Activated T-helper 2 cell treated with anti-CD3 and anti-CD28 coated beads, Interferon-gamma antibody, Interleukin-2, Interleukin-4, amounts not matched to agents 10 μg/mL and 5 μg/mL and 100 μg/mL, durations not matched to agents 14 hours and 24 hours and 36 hours (primary cell): ENCODE measurements at regions not wholly inside any gene's neighbourhood (a gene's known extent, or its start where the extent isn't known, plus 50 kb on each side); places are given as distances from the start of the nearest gene placed in this dataset.

Experiments
- DNase-seq: peaks from one replicate; pipeline ENCODE4 v3.0.0; 2021; ENCODE audit warnings: low spot score
- H3K27ac Mint-ChIP-seq: one replicate; pipeline ENCODE4 v1.8.0; 2021; ENCODE audit warnings: mixed read lengths
- H3K27me3 Mint-ChIP-seq: one replicate; pipeline ENCODE4 v1.8.0; 2021; ENCODE audit warnings: low read depth, mixed read lengths
- H3K36me3 Mint-ChIP-seq: one replicate; pipeline ENCODE4 v1.8.0; 2021; ENCODE audit warnings: low read depth, mixed read lengths
- H3K4me1 Mint-ChIP-seq: one replicate; pipeline ENCODE4 v1.8.0; 2021; ENCODE audit warnings: low read depth, mixed read lengths
- H3K4me3 Mint-ChIP-seq: one replicate; pipeline ENCODE4 v1.8.0; 2021; ENCODE audit warnings: low read depth, mild to moderate bottlenecking, moderate library complexity, mixed read lengths
- H3K9me3 Mint-ChIP-seq: one replicate; pipeline ENCODE4 v1.8.0; 2021; ENCODE audit warnings: mixed read lengths
- intact Hi-C: fragments of 100-400 bp; cut with micrococcal nuclease; formaldehyde crosslinking; loops from one replicate; pipeline ENCODE4 v1.15.1; 2023

DNA sequence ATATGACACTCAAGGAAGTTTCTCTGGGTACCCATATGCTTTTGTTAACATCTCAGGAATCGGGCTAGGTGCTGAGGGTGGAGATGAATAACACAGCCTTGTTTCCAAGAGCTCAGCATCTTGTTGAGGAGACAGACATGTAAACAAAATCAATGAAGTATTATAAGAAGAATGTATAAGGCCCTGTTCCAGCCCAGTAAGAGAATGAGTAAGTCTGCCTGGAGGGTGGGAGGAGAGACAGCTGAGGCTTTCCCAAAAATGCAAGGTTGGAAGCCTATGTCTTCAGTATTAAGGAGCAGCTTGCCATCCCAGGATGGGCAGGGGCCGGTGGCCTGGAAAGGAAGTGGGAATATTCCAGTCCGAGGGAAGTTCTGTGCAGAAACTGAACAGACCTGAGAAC, 615.3 kb upstream of the BTBD3 start:
- H3K4me3 Mint-ChIP-seq, result no peak overlapping the region
- H3K9me3 Mint-ChIP-seq, result peaks cover 6% of the 10 kb centered on the region
- H3K27ac Mint-ChIP-seq, result no peak overlapping the region
- intact Hi-C loops, result no loop called here
- H3K4me1 Mint-ChIP-seq, result no peaks in the 10 kb centered on the region
- no peaks in the 10 kb centered on the region for H3K27me3 Mint-ChIP-seq
- no peak for DNase-seq
- no peaks in the 10 kb centered on the region for H3K36me3 Mint-ChIP-seq

DNA sequence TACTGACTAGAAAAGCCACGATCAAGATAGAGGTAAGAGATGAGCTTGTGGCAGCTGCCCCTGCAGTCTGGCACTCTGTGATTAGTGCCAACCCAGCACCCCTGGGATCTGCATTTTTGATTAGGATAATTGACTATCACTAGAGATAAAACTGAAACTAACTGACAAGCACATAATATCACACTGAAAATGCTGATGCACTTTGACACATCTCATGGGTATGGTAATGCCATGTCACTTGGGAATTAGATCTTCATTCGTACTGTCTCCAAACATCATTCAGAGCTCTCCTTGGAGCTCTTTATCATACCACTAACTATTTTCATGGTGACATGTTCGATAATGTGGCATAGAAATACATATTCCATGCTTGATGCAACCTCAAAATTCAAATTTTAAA, 612.9 kb upstream of the BTBD3 start:
- intact Hi-C loops, result no loop called here
- H3K4me1 Mint-ChIP-seq, result no peaks in the 10 kb centered on the region
- H3K27ac Mint-ChIP-seq, result no peak overlapping the region
- H3K36me3 Mint-ChIP-seq, result no peaks in the 10 kb centered on the region
- no peak for DNase-seq
- H3K27me3 Mint-ChIP-seq, result no peaks in the 10 kb centered on the region
- peaks cover 6% of the 10 kb centered on the region for H3K9me3 Mint-ChIP-seq
- H3K4me3 Mint-ChIP-seq, result no peak overlapping the region

DNA sequence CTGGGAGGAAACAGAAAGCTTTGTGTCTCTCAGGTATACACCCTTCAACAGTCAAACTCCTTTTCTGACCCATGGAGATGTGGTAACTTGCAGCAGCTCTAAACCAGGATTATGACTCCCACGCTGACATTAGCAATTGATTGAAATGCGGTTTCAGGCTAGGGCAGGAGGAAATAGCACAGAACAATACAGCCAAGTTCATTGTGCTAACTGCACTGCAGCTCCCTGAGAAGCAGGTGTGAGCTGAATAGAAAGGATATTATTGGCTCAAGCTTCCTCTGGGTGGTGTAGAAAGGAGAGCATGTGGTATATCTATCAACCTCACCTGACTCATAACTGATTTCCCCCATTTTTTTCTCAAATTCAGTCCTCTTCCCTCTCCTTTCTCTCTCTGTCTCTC, 612.3 kb upstream of the BTBD3 start:
- H3K4me1 Mint-ChIP-seq, result no peaks in the 10 kb centered on the region
- DNase-seq, result no peak
- H3K27ac Mint-ChIP-seq, result no peak overlapping the region
- intact Hi-C loops, result no loop called here
- H3K4me3 Mint-ChIP-seq, result no peak overlapping the region
- no peaks in the 10 kb centered on the region for H3K27me3 Mint-ChIP-seq
- no peaks in the 10 kb centered on the region for H3K36me3 Mint-ChIP-seq
- peaks cover 6% of the 10 kb centered on the region for H3K9me3 Mint-ChIP-seq

DNA sequence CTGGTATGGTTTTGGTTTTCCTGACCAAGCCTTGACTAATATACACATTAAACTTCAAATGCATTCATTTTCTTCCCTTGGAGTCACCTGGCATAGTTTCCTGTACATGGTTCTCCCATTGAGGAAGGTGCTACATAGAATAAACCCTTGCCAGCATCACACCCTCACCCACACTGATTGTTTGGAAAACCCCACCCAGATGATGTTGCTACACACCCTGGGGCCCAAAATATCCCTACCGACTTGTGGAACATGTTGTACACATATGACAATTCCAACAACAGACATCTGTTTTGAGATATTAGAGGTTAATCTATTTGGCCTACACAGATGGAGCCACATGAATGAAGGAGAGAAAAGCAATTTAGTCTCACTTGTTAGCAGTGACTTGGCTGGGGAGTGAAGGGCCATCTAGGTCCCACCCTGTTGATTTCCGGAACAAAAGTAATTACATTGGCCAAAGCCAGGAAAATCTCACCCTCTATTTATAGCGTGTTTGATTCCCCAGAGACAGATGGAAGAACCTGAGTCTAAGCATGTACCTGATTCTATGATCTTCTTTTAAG, 606.0 kb upstream of the BTBD3 start:
- intact Hi-C loops, result no loop called here
- Mint-ChIP-seq H3K27me3 (no peaks in the 10 kb centered on the region), H3K36me3 (no peaks in the 10 kb centered on the region)

GRCh38 chr20:11315525-11315924, 602.2 kb upstream of the BTBD3 start:
- Mint-ChIP-seq H3K4me1 (no peaks in the 10 kb centered on the region), H3K9me3 (peaks cover 18% of the 10 kb centered on the region), H3K27me3 (no peaks in the 10 kb centered on the region), H3K4me3 (no peak overlapping the region), H3K36me3 (no peaks in the 10 kb centered on the region), H3K27ac (no peak overlapping the region)
- no peak for DNase-seq
- intact Hi-C loops, result no loop called here

More for the DNA sequence above, 606.0 kb upstream of the BTBD3 start:
- H3K9me3 Mint-ChIP-seq, result peaks cover 8% of the 10 kb centered on the region
- H3K27ac Mint-ChIP-seq, result no peak overlapping the region
- H3K4me3 Mint-ChIP-seq, result no peak overlapping the region
- DNase-seq, result no peak
- H3K4me1 Mint-ChIP-seq, result no peaks in the 10 kb centered on the region

GRCh38 chr20:11316244-11316643, 601.4 kb upstream of the BTBD3 start:
- Mint-ChIP-seq H3K27ac (no peak overlapping the region), H3K27me3 (no peaks in the 10 kb centered on the region), H3K4me3 (no peak overlapping the region), H3K36me3 (no peaks in the 10 kb centered on the region), H3K9me3 (peaks cover 22% of the 10 kb centered on the region), H3K4me1 (no peaks in the 10 kb centered on the region)
- intact Hi-C loops, result no loop called here
- no peak for DNase-seq

- Mint-ChIP-seq H3K36me3 (no peaks in the 10 kb centered on the region), H3K4me3 (no peak overlapping the region), H3K4me1 (no peaks in the 10 kb centered on the region), H3K9me3 (peaks cover 37% of the 10 kb centered on the region), H3K27ac (no peak overlapping the region), H3K27me3 (no peaks in the 10 kb centered on the region)
- intact Hi-C loops, result no loop called here
- DNase-seq, result no peak
Measured at GRCh38 chr20:11320033-11320432, 597.7 kb upstream of the BTBD3 start.

GRCh38 chr20:11323816-11324215, 593.9 kb upstream of the BTBD3 start:
- H3K27ac Mint-ChIP-seq, result no peak overlapping the region
- no peaks in the 10 kb centered on the region for H3K36me3 Mint-ChIP-seq
- H3K9me3 Mint-ChIP-seq, result peaks cover 32% of the 10 kb centered on the region
- no peaks in the 10 kb centered on the region for H3K4me1 Mint-ChIP-seq
- intact Hi-C loops, result no loop called here
- no peak overlapping the region for H3K4me3 Mint-ChIP-seq
- DNase-seq, result no peak
- H3K27me3 Mint-ChIP-seq, result no peaks in the 10 kb centered on the region

DNA sequence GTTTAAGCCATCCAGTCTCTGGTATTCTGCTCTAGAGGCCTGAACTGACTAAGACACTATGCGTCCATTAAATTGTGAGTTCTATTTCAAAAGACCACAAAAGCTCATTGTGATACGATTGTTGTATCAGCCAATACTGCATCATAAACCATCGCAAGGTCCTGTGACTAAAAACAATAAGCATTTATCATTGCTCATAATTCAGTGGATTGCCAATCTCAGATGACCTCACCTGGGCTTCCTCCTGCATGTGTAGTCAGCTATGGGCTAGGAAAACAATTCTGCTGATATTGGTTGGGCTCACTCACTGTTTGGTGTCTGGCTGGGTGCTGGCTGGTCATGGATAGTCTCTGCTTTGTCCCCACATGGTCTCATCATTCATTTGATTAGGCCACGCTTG, 592.7 kb upstream of the BTBD3 start:
- Mint-ChIP-seq H3K27me3 (no peaks in the 10 kb centered on the region), H3K36me3 (no peaks in the 10 kb centered on the region), H3K4me3 (no peak overlapping the region), H3K4me1 (no peaks in the 10 kb centered on the region), H3K9me3 (peaks cover 32% of the 10 kb centered on the region), H3K27ac (no peak overlapping the region)
- intact Hi-C loops, result no loop called here
- no peak for DNase-seq

DNA sequence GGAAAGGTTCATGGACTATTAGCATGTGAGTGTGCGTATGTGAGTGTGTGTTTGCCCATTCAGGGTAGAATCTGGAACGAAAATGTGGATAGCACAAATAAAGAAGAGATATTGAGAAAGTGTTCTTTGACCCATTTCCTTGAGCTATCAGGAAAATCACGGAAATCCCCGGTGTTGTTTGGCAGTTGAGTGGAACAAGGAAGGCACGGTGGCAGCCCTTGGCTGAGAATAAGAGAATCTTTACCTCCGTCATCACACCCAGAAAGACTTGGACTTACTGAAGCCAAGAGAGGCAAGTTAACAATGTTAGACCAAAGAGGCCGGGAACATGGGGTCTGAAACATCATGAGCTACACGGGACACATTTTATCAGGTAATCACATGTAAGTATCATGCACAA, 588.9 kb upstream of the BTBD3 start:
- intact Hi-C loops, result no loop called here
- Mint-ChIP-seq H3K27ac (no peak overlapping the region), H3K9me3 (peaks cover 25% of the 10 kb centered on the region), H3K4me3 (no peak overlapping the region), H3K4me1 (no peaks in the 10 kb centered on the region), H3K36me3 (no peaks in the 10 kb centered on the region), H3K27me3 (no peaks in the 10 kb centered on the region)
- DNase-seq, result no peak

GRCh38 chr20:11329271-11329670, 588.4 kb upstream of the BTBD3 start:
- no peaks in the 10 kb centered on the region for H3K4me1 Mint-ChIP-seq
- DNase-seq, result no peak
- H3K9me3 Mint-ChIP-seq, result peaks cover 25% of the 10 kb centered on the region
- H3K27me3 Mint-ChIP-seq, result no peaks in the 10 kb centered on the region
- H3K4me3 Mint-ChIP-seq, result no peak overlapping the region
- intact Hi-C loops, result no loop called here
- H3K27ac Mint-ChIP-seq, result no peak overlapping the region
- H3K36me3 Mint-ChIP-seq, result no peaks in the 10 kb centered on the region

DNA sequence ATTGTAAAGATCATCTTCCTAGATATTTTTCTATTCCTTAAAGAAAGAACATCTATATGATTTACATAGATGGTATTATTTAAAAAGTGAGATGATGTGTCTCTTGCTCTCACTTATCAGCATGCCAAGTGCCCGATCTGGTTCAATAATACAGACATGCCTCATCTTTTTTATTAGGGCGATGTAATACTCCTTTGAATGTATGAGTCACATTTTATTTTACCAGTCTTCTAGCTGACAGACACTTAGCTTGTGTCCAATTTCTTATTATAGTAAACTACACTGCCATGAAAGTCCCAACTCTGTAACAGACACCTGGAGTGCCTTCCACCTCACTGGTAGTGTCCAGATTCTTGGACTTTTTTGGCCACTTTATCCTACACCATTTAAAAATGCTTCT, 586.6 kb upstream of the BTBD3 start:
- intact Hi-C loops, result no loop called here
- DNase-seq, result no peak
- H3K27ac Mint-ChIP-seq, result no peak overlapping the region
- no peaks in the 10 kb centered on the region for H3K27me3 Mint-ChIP-seq
- no peak overlapping the region for H3K4me3 Mint-ChIP-seq
- no peaks in the 10 kb centered on the region for H3K4me1 Mint-ChIP-seq
- peaks cover 12% of the 10 kb centered on the region for H3K9me3 Mint-ChIP-seq
- H3K36me3 Mint-ChIP-seq, result no peaks in the 10 kb centered on the region

GRCh38 chr20:11332381-11332780, 585.3 kb upstream of the BTBD3 start:
- Mint-ChIP-seq H3K27me3 (no peaks in the 10 kb centered on the region), H3K4me3 (no peak overlapping the region), H3K9me3 (peaks cover 7% of the 10 kb centered on the region), H3K4me1 (no peaks in the 10 kb centered on the region), H3K36me3 (no peaks in the 10 kb centered on the region), H3K27ac (no peak overlapping the region)
- intact Hi-C loops, result no loop called here
- no peak for DNase-seq

DNA sequence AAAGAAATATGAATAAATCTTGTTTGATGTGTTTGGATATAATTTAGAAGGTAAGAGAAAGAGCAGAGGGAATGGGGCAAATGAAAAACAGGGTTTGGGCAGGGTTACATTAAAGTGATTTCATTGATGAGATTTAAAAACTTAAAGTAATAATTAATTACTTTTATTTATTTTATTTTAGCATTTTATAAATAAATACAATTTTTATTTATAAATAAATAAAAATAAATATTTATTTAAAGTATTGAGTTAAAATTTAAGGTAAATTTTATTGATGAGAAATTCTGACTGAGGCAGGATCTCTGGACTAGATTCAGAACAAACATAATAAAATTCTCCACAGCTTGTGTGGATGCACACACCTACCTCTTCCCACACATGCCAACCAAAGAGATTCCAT, 584.1 kb upstream of the BTBD3 start:
- no peak for DNase-seq
- Mint-ChIP-seq H3K27me3 (no peaks in the 10 kb centered on the region), H3K9me3 (peaks cover 7% of the 10 kb centered on the region), H3K4me3 (no peak overlapping the region), H3K27ac (no peak overlapping the region), H3K36me3 (no peaks in the 10 kb centered on the region), H3K4me1 (no peaks in the 10 kb centered on the region)
- intact Hi-C loops, result no loop called here
